Gastrocnemius medialis (tissue), 4 donors: ENCODE measurements at regions not wholly inside any gene's neighbourhood (a gene's known extent, or its start where the extent isn't known, plus 50 kb on each side); places are given as distances from the start of the nearest gene placed in this dataset.

Experiments
- ATAC-seq, 2 donors: fragments of 150-250 bp; one replicate each; pipeline ENCODE4 v1.9.1; 2016
- DNase-seq, 2 donors: peaks; one replicate each; pipeline ENCODE4 v3.0.0-alpha.2; 2019
- H3K27ac ChIP-seq, 4 donors: fragments of 200-600 bp; sonication (generic); 1 replicate in 1 of 4; 2 replicates in 3 of 4; pipeline ENCODE4 v1.5.1; 2016 to 2018; ENCODE audit warnings: mild to moderate bottlenecking in 2 of 4, moderate library complexity in 1 of 4
- H3K27me3 ChIP-seq, 3 donors: fragments of 200-600 bp; sonication (generic) in 2 of 3; 1 replicate in 1 of 3; 2 replicates in 2 of 3; pipeline versions ENCODE4 v1.5.1 to v1.6.0; 2016 to 2019; ENCODE audit warnings: mild to moderate bottlenecking in 1 of 3, moderate library complexity in 1 of 3
- H3K36me3 ChIP-seq, 2 donors: fragments of 200-600 bp; sonication (generic) in 1 of 2; one replicate each; pipeline ENCODE4 v1.5.1; 2017 to 2018
- H3K4me1 ChIP-seq, 2 donors: fragments of 200-600 bp; sonication (generic) in 1 of 2; one replicate each; pipeline ENCODE4 v1.5.1; 2016 to 2017; ENCODE audit warnings: mild to moderate bottlenecking in 2 of 2
- H3K4me3 ChIP-seq, 4 donors: fragments of 200-600 bp; sonication (generic) in 3 of 4; 1 replicate in 1 of 4; 2 replicates in 3 of 4; pipeline ENCODE4 v1.5.1; 2016 to 2019; ENCODE audit warnings: mild to moderate bottlenecking in 2 of 4
- H3K9me3 ChIP-seq, 3 donors: fragments of 200-600 bp; sonication (generic) in 2 of 3; 1 replicate in 1 of 3; 2 replicates in 2 of 3; pipeline ENCODE4 v1.5.1; 2016 to 2019
- CTCF ChIP-seq, 5 experiments: fragments of 450-650 bp in 3 of 5; fragments of 200-600 bp in 2 of 5; sonication (generic) in 2 of 5; IDR thresholded peaks in 4 of 5; conservative IDR thresholded peaks in 1 of 5; 1 replicate in 4 of 5; 2 replicates in 1 of 5; pipeline ENCODE4 v1.5.1; 2016 to 2019; ENCODE audit warnings: antibody characterized with exemption in 5 of 5, mild to moderate bottlenecking in 3 of 5, moderate library complexity in 3 of 5
- POLR2A ChIP-seq, 2 donors: fragments of 450-650 bp; IDR thresholded peaks; one replicate each; pipeline ENCODE4 v1.6.1; 2017; ENCODE audit warnings: antibody characterized with exemption in 2 of 2, mild to moderate bottlenecking in 2 of 2, moderate library complexity in 2 of 2
- in situ Hi-C, 4 donors: fragments of 200-750 bp; cut with MboI; loops; one replicate each; pipeline versions ENCODE4 v1.15.0 to v1.8.0; 2017; ENCODE audit warnings: low sequenced_read_pairs in 4 of 4
- intact Hi-C: fragments of 100-400 bp; cut with DNase I; formaldehyde crosslinking; loops from one replicate; pipeline ENCODE4 v1.15.1; 2023; ENCODE audit warnings: low total_unique reads

DNA sequence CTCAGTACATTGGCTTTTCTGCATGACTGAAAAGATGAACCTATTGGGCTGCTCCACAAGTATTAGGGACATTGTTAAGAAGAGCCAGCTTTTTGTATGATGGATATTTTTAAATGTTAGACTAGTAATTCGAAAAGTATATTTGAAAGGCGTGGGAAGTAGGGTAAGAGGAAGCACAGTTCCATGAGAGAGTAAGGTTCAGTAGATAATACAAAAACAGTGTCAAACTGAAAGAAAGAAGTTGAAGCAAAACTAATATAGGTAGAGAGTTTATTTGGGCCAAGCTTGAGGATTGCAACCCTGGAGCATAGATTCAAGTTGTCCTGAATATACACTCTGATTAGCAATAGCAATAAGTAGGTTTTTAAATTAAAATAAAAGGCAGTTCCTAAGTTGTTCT is 193.9 kb downstream of the RASSF9 start:
- Histone ChIP-seq H3K27ac (no peak overlapping the region), H3K27me3 (no peaks in the 10 kb centered on the region), H3K36me3 (no peaks in the 10 kb centered on the region), H3K9me3 (no peaks in the 10 kb centered on the region), H3K4me1 (no peaks in the 10 kb centered on the region), H3K4me3 (no peak overlapping the region)
- TF ChIP-seq CTCF (IDR thresholded peaks at IDR 0.05 in 4 of 5, conservative IDR thresholded peaks at IDR 0.05 in 1 of 5) (no peak), POLR2A (IDR thresholded peaks at IDR 0.05) (no peak)
- in situ Hi-C loops = no loop called here
- intact Hi-C loops = no loop called here
- no peak for ATAC-seq
- DNase-seq = no peak

DNA sequence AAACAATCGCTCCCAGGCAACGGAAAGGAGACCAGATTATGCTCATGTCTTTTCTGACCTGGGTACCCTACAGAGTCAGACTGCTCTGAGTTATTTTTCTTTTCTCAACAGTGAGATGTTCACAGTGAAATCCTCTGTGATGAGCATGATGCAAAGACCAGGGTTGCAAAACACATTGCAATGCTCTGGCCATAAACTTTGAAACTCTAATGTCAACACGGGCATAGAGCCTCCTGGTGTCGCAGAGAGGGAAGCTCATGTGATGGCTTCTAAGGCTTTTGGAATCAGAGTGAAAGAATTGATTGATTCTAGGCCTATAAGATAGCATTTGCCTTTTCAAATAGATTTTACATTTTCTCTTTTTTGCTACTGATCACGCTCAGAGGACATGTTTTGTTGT is 193.4 kb downstream of the RASSF9 start:
- ATAC-seq (no peak), DNase-seq (no peak)
- Histone ChIP-seq H3K4me1 (no peaks in the 10 kb centered on the region), H3K9me3 (no peaks in the 10 kb centered on the region), H3K4me3 (no peak overlapping the region), H3K27me3 (no peaks in the 10 kb centered on the region), H3K36me3 (no peaks in the 10 kb centered on the region), H3K27ac (no peak overlapping the region)
- TF ChIP-seq CTCF (IDR thresholded peaks at IDR 0.05 in 4 of 5, conservative IDR thresholded peaks at IDR 0.05 in 1 of 5) (no peak), POLR2A (IDR thresholded peaks at IDR 0.05) (no peak)
- intact Hi-C loops (no loop called here), in situ Hi-C loops (no loop called here)

GRCh38 chr12:85644508-85644907 is 191.7 kb downstream of the RASSF9 start:
- Histone ChIP-seq H3K27me3 (no peaks in the 10 kb centered on the region), H3K4me1 (no peaks in the 10 kb centered on the region), H3K9me3 (no peaks in the 10 kb centered on the region), H3K4me3 (no peak overlapping the region), H3K36me3 (no peaks in the 10 kb centered on the region), H3K27ac (no peak overlapping the region)
- TF ChIP-seq POLR2A (IDR thresholded peaks at IDR 0.05) = no peak
- TF ChIP-seq CTCF (IDR thresholded peaks at IDR 0.05 in 4 of 5, conservative IDR thresholded peaks at IDR 0.05 in 1 of 5) = no peak
- ATAC-seq (no peak), DNase-seq (no peak)
- in situ Hi-C loops = no loop called here
- intact Hi-C loops = no loop called here

- H3K4me3 ChIP-seq = no peak overlapping the region
- no peak for ATAC-seq
- H3K27me3 ChIP-seq = no peaks in the 10 kb centered on the region
- in situ Hi-C loops (no loop called here), intact Hi-C loops (no loop called here)
- no peaks in the 10 kb centered on the region for H3K36me3 ChIP-seq
- H3K4me1 ChIP-seq = no peaks in the 10 kb centered on the region
- H3K9me3 ChIP-seq = no peaks in the 10 kb centered on the region
- DNase-seq = no peak
- no peak for TF ChIP-seq CTCF (IDR thresholded peaks at IDR 0.05 in 4 of 5, conservative IDR thresholded peaks at IDR 0.05 in 1 of 5)
- no peak for TF ChIP-seq POLR2A (IDR thresholded peaks at IDR 0.05)
- H3K27ac ChIP-seq = no peak overlapping the region
Measured at GRCh38 chr12:85653731-85654455, 182.3 kb downstream of the RASSF9 start.

GRCh38 chr12:85654456-85654840 is 181.8 kb downstream of the RASSF9 start:
- no peak for TF ChIP-seq POLR2A (IDR thresholded peaks at IDR 0.05)
- TF ChIP-seq CTCF (IDR thresholded peaks at IDR 0.05 in 4 of 5, conservative IDR thresholded peaks at IDR 0.05 in 1 of 5) = no peak
- Histone ChIP-seq H3K4me1 (no peaks in the 10 kb centered on the region), H3K9me3 (no peaks in the 10 kb centered on the region), H3K4me3 (no peak overlapping the region), H3K27ac (no peak overlapping the region), H3K27me3 (no peaks in the 10 kb centered on the region), H3K36me3 (no peaks in the 10 kb centered on the region)
- DNase-seq = no peak
- in situ Hi-C loops (no loop called here), intact Hi-C loops (no loop called here)
- no peak for ATAC-seq
